Smooth muscle cell of the brain vasculature (primary cell): ENCODE measurements at regions not wholly inside any gene's neighbourhood (a gene's known extent, or its start where the extent isn't known, plus 50 kb on each side); places are given as distances from the start of the nearest gene placed in this dataset.
"Not testable (repeated sequence)": the region's sequence is repeated elsewhere in the genome, so short reads cannot be mapped to it uniquely, and the experiment has no call there.

ENCODE experiments used
- DNase-seq: peaks from one replicate; pipeline ENCODE4 v3.0.0-alpha.2; 2012; ENCODE audit warnings: low read depth, low spot score

- no peak for DNase-seq
These were observed 148.5 kb downstream of the NAA11 start for GRCh38 chr4:79177388-79177787.

- DNase-seq, result no peak
These were observed 149.5 kb downstream of the NAA11 start for GRCh38 chr4:79176351-79176750.

GRCh38 chr4:79175716-79176115 is 150.1 kb downstream of the NAA11 start:
- no peak for DNase-seq

- DNase-seq, result no peak
These were observed 151.2 kb downstream of the NAA11 start for GRCh38 chr4:79174490-79175252.

GRCh38 chr4:79173186-79173585 is 152.7 kb downstream of the NAA11 start:
- DNase-seq, result no peak

GRCh38 chr4:79170077-79170476 is 155.8 kb downstream of the NAA11 start:
- DNase-seq, result no peak

- no peak for DNase-seq
These were observed 160.8 kb downstream of the NAA11 start for GRCh38 chr4:79164907-79165610.

GRCh38 chr4:79163981-79164490 is 161.8 kb downstream of the NAA11 start:
- no peak for DNase-seq

- no peak for DNase-seq
These were observed 164.9 kb downstream of the NAA11 start for GRCh38 chr4:79160962-79161361.

GRCh38 chr4:79158705-79159104 is 167.2 kb downstream of the NAA11 start:
- not testable (repeated sequence) for DNase-seq

- no peak for DNase-seq
These were observed 170.5 kb downstream of the NAA11 start for GRCh38 chr4:79155336-79155735.

- DNase-seq, result no peak
These were observed 174.9 kb downstream of the NAA11 start for GRCh38 chr4:79150820-79151416.

- no peak for DNase-seq
These were observed 177.5 kb downstream of the NAA11 start for GRCh38 chr4:79148369-79148768.

GRCh38 chr4:79147251-79147650 is 178.6 kb downstream of the NAA11 start:
- no peak for DNase-seq

GRCh38 chr4:79141530-79141929 is 184.3 kb downstream of the NAA11 start:
- DNase-seq, result no peak

GRCh38 chr4:79134767-79135166 is 191.1 kb downstream of the NAA11 start:
- no peak for DNase-seq

GRCh38 chr4:79132826-79133225 is 193.0 kb downstream of the NAA11 start:
- no peak for DNase-seq

GRCh38 chr4:79121875-79122358 is 182.7 kb upstream of the PAQR3 start:
- no peak for DNase-seq

GRCh38 chr4:79121223-79121622 is 182.0 kb upstream of the PAQR3 start:
- DNase-seq, result no peak

- DNase-seq, result not testable (repeated sequence)
These were observed 177.8 kb upstream of the PAQR3 start for GRCh38 chr4:79117051-79117450.

- DNase-seq, result no peak
These were observed 167.8 kb upstream of the PAQR3 start for GRCh38 chr4:79107014-79107413.

- DNase-seq, result no peak
These were observed 149.9 kb upstream of the PAQR3 start for GRCh38 chr4:79088946-79089691.
